Tibial nerve (tissue), 4 donors: ENCODE measurements at regions not wholly inside any gene's neighbourhood (a gene's known extent, or its start where the extent isn't known, plus 50 kb on each side); places are given as distances from the start of the nearest gene placed in this dataset.

Experiments
- DNase-seq, 2 donors: peaks; one replicate each; pipeline ENCODE4 v3.0.0-alpha.2; 2019; ENCODE audit warnings: low spot score in 2 of 2
- H3K27ac ChIP-seq, 4 donors: fragments of 200-600 bp; sonication (generic) in 3 of 4; one replicate each; pipeline ENCODE4 v1.5.1; 2017 to 2019; ENCODE audit warnings: mild to moderate bottlenecking in 1 of 4
- H3K27me3 ChIP-seq, 2 donors: fragments of 200-600 bp; sonication (generic) in 1 of 2; one replicate each; pipeline versions ENCODE4 v1.5.1 to v1.6.0; 2017 to 2019
- H3K36me3 ChIP-seq, 3 donors: fragments of 200-600 bp; sonication (generic); one replicate each; pipeline ENCODE4 v1.5.1; 2018 to 2019
- H3K4me1 ChIP-seq, 4 donors: fragments of 200-600 bp; sonication (generic) in 3 of 4; one replicate each; pipeline ENCODE4 v1.5.1; 2017 to 2019
- H3K4me3 ChIP-seq, 4 donors: fragments of 200-600 bp; sonication (generic) in 3 of 4; one replicate each; pipeline ENCODE4 v1.5.1; 2017 to 2019; ENCODE audit warnings: mild to moderate bottlenecking in 1 of 4, moderate library complexity in 1 of 4
- H3K9me3 ChIP-seq, 4 donors: fragments of 200-600 bp; sonication (generic) in 3 of 4; one replicate each; pipeline ENCODE4 v1.5.1; 2017 to 2019
- EP300 ChIP-seq, 2 donors: sonication (generic); formaldehyde crosslinking; IDR thresholded peaks; one replicate each; pipeline ENCODE4 v1.6.1; 2017; ENCODE audit warnings: antibody characterized with exemption in 2 of 2, mild to moderate bottlenecking in 1 of 2
- POLR2A ChIP-seq, 2 donors: fragments of 450-650 bp; IDR thresholded peaks; one replicate each; pipeline ENCODE4 v1.6.1; 2017; ENCODE audit warnings: antibody characterized with exemption in 2 of 2, mild to moderate bottlenecking in 2 of 2, moderate library complexity in 2 of 2
- WGBS, 2 donors: methylation state at CpG; one replicate each; pipeline ENCODE4 v1.1.5; 2018; 5-methylcytosine and 5-hydroxymethylcytosine counted together
- TF ChIP-seq, protein P1 (sequence below), 5 experiments: fragments of 200-600 bp in 3 of 5; fragments of 450-650 bp in 2 of 5; sonication (generic) in 3 of 5; IDR thresholded peaks; one replicate each; pipeline ENCODE4 v1.5.1; 2016 to 2019; ENCODE audit warnings: antibody characterized with exemption in 5 of 5, mild to moderate bottlenecking in 3 of 5, moderate library complexity in 2 of 5

DNA sequence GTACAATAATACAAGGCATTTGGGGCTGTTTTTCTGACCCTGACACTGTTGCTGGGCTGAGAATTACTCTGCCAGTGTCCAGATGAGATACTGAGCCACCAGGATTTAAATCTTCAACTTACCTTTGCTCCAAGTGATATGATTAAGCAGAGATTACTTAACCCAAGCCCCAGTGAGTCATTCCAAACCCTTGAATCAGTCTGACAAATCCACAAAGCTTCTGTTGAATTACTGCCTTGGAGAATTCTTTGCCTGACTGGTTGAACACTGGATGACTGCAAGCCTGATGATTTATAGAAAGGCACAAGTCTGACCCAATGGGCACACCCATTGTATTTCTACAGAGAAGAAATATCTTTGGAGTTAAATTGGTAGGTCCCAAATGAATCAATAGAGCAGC, 88.2 kb upstream of the TSC22D2 start:
- H3K36me3 ChIP-seq = no peaks in the 10 kb centered on the region
- H3K9me3 ChIP-seq = no peaks in the 10 kb centered on the region
- H3K27me3 ChIP-seq = no peaks in the 10 kb centered on the region
- TF ChIP-seq POLR2A (IDR thresholded peaks at IDR 0.05) = no peak
- TF ChIP-seq EP300 (IDR thresholded peaks at IDR 0.05) = no peak
- H3K4me3 ChIP-seq = no peak overlapping the region
- DNase-seq = no peak
- no peak overlapping the region for H3K27ac ChIP-seq
- H3K4me1 ChIP-seq = no peaks in the 10 kb centered on the region

DNA sequence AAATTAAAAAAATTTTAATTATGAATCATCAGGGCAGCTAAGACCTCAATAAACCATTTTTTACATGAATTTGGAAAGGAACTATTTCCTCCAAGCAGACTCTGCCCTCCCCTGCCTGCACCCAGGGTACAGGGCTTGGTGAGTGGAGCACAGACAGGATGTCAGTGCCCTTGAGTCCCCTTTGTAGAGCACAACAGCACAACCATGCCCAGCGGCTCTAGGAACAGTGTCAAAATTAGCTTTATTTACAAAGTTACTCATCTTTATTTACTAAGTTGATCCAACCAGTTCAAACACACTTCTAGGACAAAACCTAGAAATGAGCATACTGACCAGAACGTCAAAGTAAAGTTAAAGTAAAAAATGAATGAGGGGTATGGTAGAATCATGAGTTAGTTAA, 90.6 kb upstream of the TSC22D2 start:
- Histone ChIP-seq H3K4me3 (no peak overlapping the region), H3K4me1 (no peaks in the 10 kb centered on the region), H3K9me3 (no peaks in the 10 kb centered on the region), H3K27ac (no peak overlapping the region), H3K27me3 (no peaks in the 10 kb centered on the region), H3K36me3 (no peaks in the 10 kb centered on the region)
- no peak for DNase-seq
- TF ChIP-seq EP300 (IDR thresholded peaks at IDR 0.05) (no peak), POLR2A (IDR thresholded peaks at IDR 0.05) (no peak)
- 66 to 69% methylated on average over 2 of the region's 2 CpGs for WGBS, 2 donors

DNA sequence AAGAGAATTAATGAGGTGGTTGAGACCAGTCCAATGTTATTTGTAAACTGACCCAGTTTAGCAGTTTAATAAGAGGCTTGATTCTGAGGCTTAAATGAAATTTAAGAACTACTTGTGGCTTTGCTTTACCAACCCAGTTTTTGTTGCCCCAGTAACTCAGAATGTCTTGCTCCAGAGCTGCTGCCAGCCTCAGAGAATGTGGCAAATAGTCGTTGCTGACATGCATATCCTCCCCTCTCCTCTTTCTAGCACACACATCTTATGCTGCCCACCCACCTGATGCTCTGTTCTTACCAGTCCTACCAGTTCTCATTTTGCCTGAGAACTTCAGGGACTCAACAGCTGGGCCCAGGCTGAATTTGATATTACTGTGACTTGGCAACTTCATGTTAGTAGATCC, 92.4 kb upstream of the TSC22D2 start:
- 35 to 54% methylated on average over 1 of the region's 1 CpG for WGBS, 2 donors
- no peaks in the 10 kb centered on the region for H3K4me1 ChIP-seq
- no peaks in the 10 kb centered on the region for H3K27me3 ChIP-seq
- no peaks in the 10 kb centered on the region for H3K9me3 ChIP-seq
- H3K27ac ChIP-seq = no peak overlapping the region
- no peaks in the 10 kb centered on the region for H3K36me3 ChIP-seq
- DNase-seq = no peak
- TF ChIP-seq EP300 (IDR thresholded peaks at IDR 0.05) (no peak), POLR2A (IDR thresholded peaks at IDR 0.05) (no peak)
- TF ChIP-seq, protein P1, sequence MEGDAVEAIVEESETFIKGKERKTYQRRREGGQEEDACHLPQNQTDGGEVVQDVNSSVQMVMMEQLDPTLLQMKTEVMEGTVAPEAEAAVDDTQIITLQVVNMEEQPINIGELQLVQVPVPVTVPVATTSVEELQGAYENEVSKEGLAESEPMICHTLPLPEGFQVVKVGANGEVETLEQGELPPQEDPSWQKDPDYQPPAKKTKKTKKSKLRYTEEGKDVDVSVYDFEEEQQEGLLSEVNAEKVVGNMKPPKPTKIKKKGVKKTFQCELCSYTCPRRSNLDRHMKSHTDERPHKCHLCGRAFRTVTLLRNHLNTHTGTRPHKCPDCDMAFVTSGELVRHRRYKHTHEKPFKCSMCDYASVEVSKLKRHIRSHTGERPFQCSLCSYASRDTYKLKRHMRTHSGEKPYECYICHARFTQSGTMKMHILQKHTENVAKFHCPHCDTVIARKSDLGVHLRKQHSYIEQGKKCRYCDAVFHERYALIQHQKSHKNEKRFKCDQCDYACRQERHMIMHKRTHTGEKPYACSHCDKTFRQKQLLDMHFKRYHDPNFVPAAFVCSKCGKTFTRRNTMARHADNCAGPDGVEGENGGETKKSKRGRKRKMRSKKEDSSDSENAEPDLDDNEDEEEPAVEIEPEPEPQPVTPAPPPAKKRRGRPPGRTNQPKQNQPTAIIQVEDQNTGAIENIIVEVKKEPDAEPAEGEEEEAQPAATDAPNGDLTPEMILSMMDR (IDR thresholded peaks at IDR 0.05) = no peak
- H3K4me3 ChIP-seq = no peak overlapping the region

DNA sequence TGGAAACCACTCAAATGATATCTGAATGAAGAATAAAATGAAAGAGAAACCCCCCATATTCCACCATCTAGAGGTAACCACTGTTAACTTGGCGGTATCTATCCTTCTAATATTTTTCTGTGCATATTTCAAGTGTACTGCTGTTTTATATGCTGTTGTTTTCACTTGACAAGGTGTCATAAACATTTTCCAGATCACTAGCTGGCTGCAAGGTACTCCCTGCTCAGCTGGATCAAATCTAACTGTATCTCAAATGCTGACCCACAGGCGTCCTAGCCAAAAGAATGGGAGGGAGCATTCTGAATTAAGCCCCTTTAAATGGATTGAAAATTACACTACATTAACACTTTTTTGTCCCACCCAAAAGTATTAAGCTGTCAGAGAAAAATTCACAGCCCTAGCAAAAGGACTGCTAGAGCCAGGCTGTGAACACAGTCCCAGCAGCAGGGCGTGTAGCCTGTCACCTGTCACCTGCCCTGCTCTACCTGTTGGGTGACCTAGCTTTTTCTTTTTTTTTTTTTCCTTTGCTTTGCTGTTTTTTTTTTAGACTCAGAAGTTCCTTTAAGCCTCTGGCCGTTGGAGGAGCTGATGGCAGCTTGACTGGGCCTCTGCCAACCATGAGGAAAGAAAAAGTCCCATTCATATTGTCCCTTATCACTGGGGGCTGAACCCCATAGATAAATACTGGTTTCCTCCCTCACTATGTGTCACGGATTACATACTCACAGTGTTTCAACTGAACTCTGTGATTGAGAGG, 93.7 kb upstream of the TSC22D2 start:
- H3K27ac ChIP-seq = no peak overlapping the region
- H3K27me3 ChIP-seq = no peaks in the 10 kb centered on the region
- no peak for TF ChIP-seq POLR2A (IDR thresholded peaks at IDR 0.05)
- TF ChIP-seq, protein P1 (IDR thresholded peaks at IDR 0.05) = no peak
- no peak for TF ChIP-seq EP300 (IDR thresholded peaks at IDR 0.05)
- no peak overlapping the region for H3K4me3 ChIP-seq
- no peaks in the 10 kb centered on the region for H3K4me1 ChIP-seq
- no peak for DNase-seq
- no peaks in the 10 kb centered on the region for H3K36me3 ChIP-seq
- H3K9me3 ChIP-seq = no peaks in the 10 kb centered on the region
- WGBS, 2 donors = 46 to 55% methylated on average over 5 of the region's 5 CpGs

DNA sequence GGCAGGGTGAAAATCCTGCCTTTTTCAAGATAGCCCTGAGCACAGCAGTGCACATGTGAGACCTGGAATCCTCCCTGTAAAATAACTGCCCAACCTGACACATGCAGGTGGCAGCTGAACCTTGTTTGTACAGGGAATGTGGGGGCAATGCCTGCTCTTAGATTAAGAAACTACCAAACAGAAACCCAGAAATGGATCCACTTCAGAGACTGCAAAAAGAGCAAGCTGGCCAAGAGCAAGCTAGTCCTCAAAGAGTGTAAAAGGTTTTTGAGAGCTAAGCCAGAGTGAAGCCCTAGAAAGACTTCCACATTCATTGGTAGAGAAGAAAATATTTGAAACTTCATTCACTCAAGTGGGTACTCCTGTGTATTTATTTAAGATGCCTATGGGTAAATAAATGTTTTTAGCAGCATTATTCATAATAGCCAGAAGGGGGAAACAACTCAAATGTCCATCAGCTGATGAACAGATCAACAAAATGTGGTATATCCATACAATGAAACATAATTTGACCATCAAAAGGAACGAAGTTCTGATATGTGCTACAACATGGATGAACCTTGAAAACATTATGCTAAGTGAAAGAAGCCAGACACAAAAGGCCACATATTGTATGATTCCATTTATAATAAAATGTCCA, 96.0 kb upstream of the TSC22D2 start:
- WGBS, 2 donors = 91 to 94% methylated on average over 1 of the region's 1 CpG
- Histone ChIP-seq H3K27ac (no peak overlapping the region), H3K4me1 (no peaks in the 10 kb centered on the region), H3K4me3 (no peak overlapping the region), H3K36me3 (no peaks in the 10 kb centered on the region), H3K27me3 (no peaks in the 10 kb centered on the region), H3K9me3 (no peaks in the 10 kb centered on the region)
- DNase-seq = no peak
- no peak for TF ChIP-seq EP300 (IDR thresholded peaks at IDR 0.05)
- TF ChIP-seq POLR2A (IDR thresholded peaks at IDR 0.05) = no peak
- TF ChIP-seq, protein P1 (IDR thresholded peaks at IDR 0.05) = no peak

DNA sequence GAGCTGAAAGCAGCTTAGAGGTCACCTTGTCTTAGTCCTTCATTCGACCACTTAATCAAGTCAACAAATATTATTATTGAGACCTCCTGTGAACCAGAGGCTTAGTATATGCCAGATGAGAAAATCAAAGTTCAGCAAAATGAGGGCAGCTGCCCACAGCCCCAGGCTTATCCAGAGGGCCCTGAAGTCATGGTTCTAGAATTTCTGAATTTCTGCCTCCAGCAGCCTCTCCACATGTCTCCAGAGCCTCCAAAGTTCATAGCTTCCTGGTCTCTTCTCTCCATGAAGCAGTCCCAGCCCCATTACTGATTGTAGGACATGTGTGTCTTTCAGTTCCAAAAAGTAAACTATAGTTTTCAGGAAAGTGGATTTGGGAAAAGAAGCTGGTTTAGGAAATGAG, 96.9 kb upstream of the TSC22D2 start:
- Histone ChIP-seq H3K27me3 (no peaks in the 10 kb centered on the region), H3K36me3 (no peaks in the 10 kb centered on the region), H3K4me3 (no peak overlapping the region), H3K27ac (no peak overlapping the region), H3K4me1 (no peaks in the 10 kb centered on the region), H3K9me3 (no peaks in the 10 kb centered on the region)
- no peak for DNase-seq
- TF ChIP-seq POLR2A (IDR thresholded peaks at IDR 0.05) = no peak
- TF ChIP-seq, protein P1 (IDR thresholded peaks at IDR 0.05) = no peak
- no peak for TF ChIP-seq EP300 (IDR thresholded peaks at IDR 0.05)
- 75 to 85% methylated on average over 1 of the region's 1 CpG for whole genome bisulfite sequencing, 2 donors
